SH-SY5Y (cell line): ENCODE measurements at regions not wholly inside any gene's neighbourhood (a gene's known extent, or its start where the extent isn't known, plus 50 kb on each side); places are given as distances from the start of the nearest gene placed in this dataset.

Source experiments
- GATA2 ChIP-seq: IDR thresholded peaks from 2 replicates; pipeline ENCODE4 v1.6.1; 2011; ENCODE audit warnings: mild to moderate bottlenecking, low read depth, low read length
- GATA3 ChIP-seq: IDR thresholded peaks from 2 replicates; pipeline ENCODE4 v1.6.1; 2011; ENCODE audit warnings: low read depth, mild to moderate bottlenecking, low read length, moderate library complexity

DNA sequence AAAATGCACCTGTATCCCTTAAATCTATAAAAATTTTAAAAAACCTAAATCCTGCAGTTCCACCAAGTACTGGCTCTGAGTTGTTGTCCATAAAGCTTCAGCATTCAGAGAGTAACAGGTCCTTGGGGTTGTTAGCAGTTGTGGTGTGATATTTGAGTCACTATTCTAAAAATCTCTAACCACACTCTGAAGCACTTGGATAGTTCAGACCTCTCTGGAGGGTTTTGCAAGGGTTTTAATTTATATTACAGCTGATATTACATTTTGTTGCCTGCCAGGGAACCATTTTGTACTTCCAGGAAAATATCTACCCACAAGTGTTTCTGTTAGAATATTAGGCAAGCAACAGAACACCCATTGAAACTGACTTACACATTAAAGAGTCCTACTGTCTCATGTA is 255.6 kb downstream of the TBL1XR1 start:
- no peak for TF ChIP-seq GATA2
- TF ChIP-seq GATA3: no peak

DNA sequence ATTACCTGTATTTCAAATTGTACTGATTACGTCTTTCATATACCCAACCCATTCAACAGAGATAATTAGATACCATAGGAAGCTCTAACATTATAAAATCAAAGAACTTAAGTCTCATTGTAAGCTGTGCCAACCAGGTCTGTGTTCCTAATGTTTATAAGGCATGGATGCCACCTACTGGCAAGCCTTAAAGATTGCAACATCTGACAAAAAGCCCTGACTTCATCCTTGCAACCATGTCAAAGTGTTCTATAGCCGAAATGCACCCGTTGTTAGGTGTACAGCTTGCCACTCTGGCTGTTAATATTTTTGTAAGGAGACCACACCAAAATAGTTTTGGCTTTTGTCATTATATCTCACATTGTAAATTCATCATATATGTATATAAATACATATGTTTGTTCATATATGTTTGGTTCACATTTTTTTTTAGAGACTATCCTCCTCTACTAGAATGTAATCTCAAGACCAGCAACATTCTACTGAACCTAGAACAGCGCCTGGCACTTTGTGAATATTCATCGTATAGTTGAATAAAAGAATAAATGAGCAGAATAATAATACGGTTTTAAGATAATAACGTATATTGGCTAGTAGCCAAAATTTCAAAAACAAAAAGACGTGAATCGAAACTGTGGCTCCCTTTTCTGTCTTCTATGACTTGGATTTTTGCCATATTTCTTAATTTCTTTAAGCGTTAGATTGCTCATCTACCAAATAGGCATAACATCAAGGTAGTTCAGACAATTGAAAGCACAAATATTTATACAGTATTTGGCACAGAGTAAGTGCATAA is 258.1 kb downstream of the TBL1XR1 start:
- no peak for TF ChIP-seq GATA2
- no peak for TF ChIP-seq GATA3

GRCh38 chr3:176937994-176938393 is 259.3 kb downstream of the TBL1XR1 start:
- TF ChIP-seq GATA3 (no peak), GATA2 (no peak)

DNA sequence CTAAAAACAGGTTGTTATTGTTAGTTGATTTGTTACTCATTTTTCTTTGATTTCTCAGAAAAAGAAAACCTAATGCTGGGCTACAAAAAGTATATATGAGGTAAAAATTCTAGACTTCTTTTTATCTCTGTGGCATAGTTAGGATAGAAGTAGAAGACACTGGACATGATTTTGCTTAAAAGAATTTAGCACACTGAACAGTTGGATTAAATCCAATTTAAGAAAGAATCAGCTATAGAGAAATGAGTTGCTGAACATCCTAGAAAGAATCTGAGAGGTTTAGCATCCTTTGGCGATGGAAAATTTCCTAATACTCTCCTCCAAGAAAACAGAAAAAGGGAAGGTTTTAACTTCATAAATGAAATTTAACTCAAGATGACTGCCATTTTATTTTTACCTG is 259.7 kb downstream of the TBL1XR1 start:
- TF ChIP-seq GATA3: no peak
- no peak for TF ChIP-seq GATA2

GRCh38 chr3:176935194-176935888 is 261.9 kb downstream of the TBL1XR1 start:
- no peak for TF ChIP-seq GATA3
- no peak for TF ChIP-seq GATA2

DNA sequence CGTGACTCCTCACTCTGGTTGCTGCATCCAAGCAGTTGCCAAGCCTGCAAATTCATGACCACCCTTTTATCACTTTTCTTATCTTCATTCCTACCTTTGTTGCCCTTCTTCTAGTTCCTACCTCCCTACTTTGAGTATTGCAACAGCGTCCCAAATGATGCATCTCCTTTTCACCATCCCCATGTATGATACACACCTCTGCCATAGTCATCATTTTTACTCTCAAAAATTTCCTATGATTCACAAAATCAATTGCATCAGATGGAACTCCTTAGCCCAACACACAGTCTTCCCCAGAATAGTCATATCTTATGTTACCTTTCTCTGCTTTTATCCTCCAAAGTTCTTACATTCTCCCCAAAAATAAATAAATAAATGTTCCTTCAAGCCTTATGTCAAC is 262.6 kb downstream of the TBL1XR1 start:
- TF ChIP-seq GATA3 (no peak), GATA2 (no peak)

- TF ChIP-seq GATA2 (no peak), GATA3 (no peak)
Observed at GRCh38 chr3:176933704-176934103, 263.6 kb downstream of the TBL1XR1 start.

DNA sequence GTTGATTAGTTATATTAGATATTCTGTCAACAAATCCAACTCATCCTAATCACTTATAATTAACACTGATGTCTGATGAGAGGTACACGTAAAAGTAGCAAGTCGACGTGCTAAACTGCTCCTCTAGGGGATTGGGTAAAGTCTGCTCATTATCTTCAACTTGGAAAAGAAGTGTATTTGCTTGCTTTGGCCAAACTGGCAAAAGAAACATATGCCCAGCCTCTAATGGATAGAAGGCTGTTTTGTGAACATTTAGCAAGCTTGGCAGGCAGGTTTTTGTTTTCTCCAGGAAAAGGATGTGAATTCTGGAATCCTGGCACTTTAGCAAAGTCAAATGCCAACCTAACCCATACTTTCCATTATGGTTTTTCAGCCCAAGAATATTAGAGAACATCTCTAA is 264.8 kb downstream of the TBL1XR1 start:
- no peak for TF ChIP-seq GATA3
- no peak for TF ChIP-seq GATA2

DNA sequence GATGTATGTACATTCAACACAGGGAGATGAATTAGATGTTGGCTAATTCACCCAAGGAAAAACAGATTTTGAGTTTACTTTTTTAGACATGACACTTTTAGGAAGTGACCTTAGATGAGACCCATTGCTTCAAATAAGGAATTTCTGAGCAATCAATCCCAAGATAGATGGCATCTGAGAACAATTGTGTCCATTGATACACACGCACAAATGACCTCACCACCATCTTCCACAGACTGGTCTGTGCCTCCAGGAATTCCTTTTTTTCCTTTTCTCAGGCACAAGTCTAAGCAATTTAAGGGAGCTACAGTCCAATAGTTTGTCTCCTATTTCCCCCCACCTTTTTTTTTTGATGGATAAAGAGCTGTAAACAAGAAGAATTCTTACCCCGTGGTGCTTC is 265.3 kb downstream of the TBL1XR1 start:
- TF ChIP-seq GATA3: no peak
- TF ChIP-seq GATA2: no peak

- TF ChIP-seq GATA3: no peak
- TF ChIP-seq GATA2: no peak
Observed at GRCh38 chr3:176930942-176931341, 266.3 kb downstream of the TBL1XR1 start.

- no peak for TF ChIP-seq GATA2
- no peak for TF ChIP-seq GATA3
Observed at GRCh38 chr3:176928582-176928931, 268.7 kb downstream of the TBL1XR1 start.

DNA sequence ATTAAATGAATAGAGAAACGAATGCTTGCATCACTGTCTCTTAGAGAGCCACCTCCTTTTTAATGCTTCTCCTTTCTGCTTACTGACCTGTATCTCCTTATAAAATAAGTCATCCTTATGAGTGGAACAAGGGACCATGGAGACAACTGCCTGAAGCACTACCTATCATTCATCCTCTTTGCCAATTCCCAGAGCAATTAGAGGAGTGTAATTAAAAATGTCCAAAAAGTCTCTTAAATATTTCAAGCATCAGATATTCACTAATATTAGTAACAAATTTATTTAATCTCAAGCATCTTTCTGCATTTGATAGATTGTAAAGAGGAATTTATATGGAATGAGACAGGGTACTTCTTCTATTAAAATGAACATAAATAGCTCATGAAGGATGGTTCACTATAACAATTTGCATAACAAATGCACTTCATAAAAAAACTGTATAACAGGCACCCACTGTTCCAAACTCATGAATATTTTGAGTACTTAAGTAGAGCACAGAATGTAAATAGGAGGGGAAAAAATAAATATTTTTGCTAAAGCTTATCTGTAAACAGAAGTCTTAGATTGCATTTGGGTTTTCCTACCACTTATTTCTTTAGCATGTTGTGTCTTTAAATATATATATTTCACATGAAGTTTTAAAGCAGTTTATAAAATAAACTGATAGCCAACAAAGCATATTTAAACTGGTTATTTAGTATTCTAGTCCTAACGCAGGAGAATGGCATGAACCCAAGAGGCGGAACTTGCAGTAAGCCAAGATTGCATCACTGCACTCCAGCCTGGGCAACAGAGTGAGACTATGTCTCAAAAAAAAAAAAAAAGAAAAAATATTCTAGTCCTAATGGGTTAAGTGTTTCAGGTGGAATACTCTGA is 269.3 kb downstream of the TBL1XR1 start:
- TF ChIP-seq GATA2: no peak
- no peak for TF ChIP-seq GATA3

- no peak for TF ChIP-seq GATA3
- no peak for TF ChIP-seq GATA2
Observed at GRCh38 chr3:176927280-176927679, 270.0 kb downstream of the TBL1XR1 start.

DNA sequence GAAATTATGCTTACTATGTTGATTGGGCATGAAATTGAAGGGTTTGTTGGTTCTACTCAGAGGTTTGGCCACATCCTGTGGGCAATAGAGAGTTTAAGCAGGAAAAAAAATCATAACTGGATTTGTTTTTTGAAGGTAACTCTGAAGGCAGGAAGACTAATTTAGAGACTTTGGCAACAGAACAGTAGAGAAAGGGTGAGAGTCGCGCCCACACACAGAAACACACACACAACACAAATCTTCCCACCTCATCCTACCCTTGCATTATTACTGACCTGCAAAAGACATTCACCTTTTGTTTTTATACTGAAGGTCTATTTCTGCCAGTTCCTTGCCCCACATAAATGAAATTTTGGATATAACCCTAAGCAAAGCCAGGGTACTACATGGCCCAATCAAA is 270.6 kb downstream of the TBL1XR1 start:
- TF ChIP-seq GATA3 (no peak), GATA2 (no peak)
